Activated T-helper 9 cell treated with anti-CD3 and anti-CD28 coated beads, Interleukin-2, amount 50 U/mL, for 16 hours (primary cell): ENCODE measurements at regions not wholly inside any gene's neighbourhood (a gene's known extent, or its start where the extent isn't known, plus 50 kb on each side); places are given as distances from the start of the nearest gene placed in this dataset.

Experiments
- DNase-seq: peaks from one replicate; pipeline ENCODE4 v3.0.0-alpha.2; 2020; ENCODE audit warnings: low read depth

DNA sequence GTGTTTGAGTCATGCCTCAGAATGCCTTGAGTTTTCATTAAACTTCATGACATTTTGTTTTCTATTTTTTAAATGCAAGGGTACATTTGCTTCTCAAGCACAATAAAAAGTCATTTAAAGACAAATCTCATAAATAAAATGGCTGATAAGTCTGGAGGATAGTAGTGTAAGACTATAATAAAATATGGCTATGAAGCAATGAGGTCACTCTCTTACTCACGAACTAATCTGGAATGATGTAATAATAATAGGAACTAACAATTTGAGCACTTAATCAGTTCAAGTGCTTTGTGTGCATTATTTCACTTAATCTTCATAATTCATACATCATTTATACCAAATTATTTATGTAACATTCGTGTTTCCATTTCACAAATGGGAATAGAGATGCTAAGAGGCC is 149.3 kb upstream of the CTTNBP2 start:
- no peak for DNase-seq

DNA sequence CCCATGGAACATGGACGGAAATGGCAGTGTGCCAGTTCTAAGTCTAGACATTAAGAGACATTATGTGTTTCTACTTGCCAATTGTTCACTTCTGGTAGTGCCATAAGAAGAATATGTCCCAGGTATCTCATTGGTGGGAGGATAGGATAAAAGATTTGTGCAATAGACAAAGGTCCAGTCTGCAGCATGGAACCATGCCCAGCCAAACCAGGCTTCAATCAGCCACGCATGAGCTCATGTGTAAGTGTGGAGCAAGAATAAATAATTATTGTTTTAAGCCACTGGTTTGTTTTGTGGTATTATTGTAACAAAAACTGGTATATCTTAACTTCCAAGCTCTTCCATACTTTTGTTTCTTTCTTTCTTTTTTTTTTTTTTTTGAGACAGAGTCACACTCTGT is 153.6 kb upstream of the CTTNBP2 start:
- DNase-seq, result no peak

DNA sequence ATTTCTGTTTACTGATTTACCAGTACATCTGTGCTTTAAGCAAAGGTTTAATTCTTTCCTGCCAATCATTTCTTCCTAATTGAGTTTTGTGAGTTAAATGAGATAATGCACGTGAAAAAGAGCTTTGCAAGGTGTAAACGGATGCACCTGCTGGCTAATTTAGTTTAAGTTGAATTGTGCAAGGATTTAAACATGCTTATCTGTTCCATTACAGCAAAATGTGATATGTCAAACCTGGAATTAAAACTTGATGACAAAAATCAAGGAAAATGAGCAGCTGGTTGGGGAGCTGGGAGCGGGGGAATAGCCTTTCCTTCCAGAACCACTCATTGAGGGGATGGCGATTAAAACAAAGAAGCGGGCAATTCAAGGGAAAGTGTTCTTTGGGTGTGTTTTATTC is 155.0 kb upstream of the CTTNBP2 start:
- no peak for DNase-seq

DNA sequence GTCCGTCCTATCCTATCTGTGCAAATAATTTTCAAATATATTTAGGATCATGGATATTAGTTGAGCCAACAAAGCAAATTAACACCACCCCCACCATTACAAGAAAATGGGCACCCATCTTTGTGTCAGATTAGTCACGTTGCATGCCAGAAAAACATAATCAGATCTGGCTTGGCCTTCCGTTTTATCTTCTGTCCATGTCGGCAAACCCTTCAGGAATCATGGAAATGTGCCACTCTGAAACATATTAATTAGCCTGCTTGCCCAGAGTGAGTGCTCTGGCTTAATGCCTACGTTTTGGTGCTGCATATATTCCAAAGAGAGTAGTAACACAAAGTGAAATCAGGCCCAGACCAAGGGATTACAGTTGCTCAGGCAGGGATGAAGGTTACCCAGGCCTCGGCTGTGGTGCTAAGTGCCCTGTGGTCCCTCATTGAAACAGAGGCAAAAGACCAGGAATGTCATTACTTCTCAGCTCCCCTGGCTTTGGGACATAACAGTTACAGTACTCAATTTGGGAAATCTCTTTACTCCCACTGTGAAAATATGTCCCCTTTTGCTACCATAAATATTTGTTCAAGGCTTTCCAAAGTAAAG is 154.0 kb upstream of the LSM8 start:
- DNase-seq, result no peak

DNA sequence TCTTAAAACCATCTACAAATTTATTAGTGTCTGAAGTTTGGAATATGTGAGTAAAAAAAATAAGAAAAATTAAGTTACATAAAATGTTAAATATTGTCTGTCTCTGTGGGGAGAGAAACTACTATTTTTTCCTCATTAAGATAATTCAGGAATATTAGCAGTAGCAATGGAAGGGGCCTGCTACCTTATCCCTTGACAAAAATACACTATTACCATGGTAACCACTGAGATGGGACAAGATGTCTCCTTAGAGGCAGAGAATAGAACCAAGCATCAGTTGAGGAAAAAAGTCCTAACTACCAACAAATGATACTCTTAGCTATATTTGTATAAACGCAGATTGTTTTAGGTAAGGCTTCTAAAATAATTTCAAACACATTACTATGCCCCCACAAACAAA is 150.7 kb upstream of the LSM8 start:
- no peak for DNase-seq

DNA sequence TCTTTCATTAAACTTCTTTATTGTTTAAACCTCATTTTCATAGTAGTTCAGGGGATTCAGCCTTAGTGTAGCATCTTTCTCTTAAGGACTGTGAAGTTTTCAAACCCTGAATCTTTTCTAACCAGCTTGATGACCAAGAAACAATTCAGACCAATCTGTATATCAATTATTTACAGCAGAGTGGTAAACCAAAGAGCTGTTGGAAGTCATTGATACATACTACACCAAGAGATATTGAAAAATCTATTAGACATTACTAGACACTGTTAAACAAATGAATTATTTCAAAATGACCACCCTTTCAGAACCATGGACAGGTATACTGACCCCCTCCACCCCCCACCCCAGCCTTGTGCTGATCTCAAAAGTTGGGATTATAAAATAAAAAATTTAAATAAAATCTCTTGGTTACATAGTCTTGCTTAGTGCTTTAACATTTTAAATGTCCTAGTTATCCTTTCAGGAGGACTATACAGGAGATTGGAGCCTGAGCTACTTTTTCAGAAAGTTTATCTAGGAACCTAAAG is 143.9 kb upstream of the LSM8 start:
- no peak for DNase-seq

DNA sequence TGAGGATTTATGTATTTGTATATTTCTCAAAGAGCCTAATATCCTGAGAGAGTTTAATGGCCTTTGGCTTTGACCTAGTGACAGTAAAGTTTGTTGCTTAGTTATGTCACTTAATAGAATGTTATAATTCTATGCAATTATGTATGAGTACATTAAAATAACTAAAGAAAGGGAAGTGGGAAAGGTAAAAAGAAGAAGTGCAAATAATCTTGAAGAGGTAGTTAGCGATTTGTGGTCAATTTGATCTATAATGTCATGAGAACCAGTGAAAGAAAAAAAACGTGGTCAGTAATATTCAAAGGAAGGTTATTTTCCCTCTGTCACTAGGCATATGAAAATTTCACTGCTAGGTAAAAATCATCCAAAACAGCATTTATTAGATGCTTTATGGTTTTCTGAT is 143.4 kb upstream of the LSM8 start:
- DNase-seq, result no peak

DNA sequence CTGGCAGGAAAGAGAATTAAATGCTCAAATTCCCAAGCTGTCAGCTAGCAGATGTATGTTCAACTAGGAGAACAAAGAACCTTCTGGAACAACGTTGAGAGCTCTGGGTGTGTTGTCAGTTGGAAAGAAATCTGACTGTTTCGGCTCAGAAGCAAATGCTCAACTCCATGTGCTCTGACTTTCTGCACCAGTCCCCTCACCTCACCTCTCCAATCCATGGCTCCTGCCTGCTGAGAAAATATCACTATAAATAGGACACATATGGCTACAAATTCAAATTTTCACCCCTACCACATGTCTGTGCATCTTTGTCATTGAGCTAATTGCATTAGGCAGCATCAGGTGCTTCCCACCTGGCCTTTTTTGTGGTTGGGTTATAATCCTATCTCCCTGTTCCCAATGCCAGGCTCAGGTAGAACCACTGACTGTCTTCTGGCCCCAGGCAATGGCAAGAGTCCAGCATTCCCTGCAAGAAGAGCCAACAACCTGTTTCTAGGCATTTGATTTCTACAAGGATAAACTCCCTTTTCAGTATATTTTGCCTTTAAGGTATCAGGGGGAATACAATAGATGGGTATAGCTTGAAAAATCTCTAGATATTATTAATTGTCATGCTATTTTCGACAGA is 142.6 kb upstream of the LSM8 start:
- no peak for DNase-seq

DNA sequence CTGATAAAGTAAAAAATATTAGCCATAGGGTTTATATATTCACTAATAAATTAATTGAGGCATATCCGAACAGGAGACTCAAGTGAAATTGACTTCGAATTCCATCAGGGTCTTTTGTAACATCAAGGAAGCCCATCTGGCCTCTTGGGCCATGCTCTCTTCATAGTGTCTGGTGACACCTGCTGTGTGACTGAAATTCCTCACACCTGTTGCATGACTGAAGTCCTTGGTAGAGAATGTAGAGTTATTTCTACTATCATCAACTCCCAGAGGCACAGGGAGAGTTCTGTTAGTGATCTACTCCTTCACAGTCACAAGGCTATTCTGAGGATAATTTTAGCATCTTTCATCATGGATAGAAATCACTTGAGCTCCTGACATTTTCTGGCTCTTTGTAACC is 138.3 kb upstream of the LSM8 start:
- no peak for DNase-seq

DNA sequence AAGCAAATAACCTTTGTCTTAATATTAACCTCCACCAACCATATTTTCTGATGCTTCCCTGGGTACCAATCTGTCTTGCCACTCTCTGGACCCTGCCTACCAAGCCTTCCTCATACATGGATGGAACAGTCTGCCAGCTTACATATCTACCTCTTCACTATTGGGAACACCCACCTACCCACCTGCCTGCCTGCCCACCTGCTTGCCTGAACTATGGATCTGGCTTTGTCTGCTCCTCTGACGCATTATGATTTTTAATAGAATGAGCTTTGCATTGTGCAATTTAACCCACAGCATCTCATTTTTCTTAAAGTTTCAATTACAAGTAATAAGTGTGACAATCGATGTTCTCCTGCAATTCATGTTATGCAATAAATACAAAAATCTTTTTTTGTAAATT is 137.9 kb upstream of the LSM8 start:
- no peak for DNase-seq

DNA sequence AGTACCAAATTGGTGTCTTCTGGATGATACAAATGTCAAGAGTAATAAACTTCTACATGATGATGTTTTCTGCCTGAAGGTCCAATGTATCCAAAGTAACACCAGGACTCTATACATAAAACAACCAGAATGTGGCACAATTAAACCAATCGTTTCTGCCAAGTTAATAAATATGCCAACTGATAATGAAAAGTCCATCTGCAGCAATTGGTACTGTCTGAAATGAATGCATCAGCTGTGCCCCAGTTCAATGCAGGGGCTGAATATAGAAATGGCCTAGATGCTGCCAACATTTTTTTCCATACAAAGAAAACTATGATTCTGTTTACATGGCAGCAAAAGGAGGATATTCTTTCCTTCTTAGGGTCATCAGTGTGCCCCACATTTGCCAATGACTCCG is 137.2 kb upstream of the LSM8 start:
- DNase-seq, result no peak

DNA sequence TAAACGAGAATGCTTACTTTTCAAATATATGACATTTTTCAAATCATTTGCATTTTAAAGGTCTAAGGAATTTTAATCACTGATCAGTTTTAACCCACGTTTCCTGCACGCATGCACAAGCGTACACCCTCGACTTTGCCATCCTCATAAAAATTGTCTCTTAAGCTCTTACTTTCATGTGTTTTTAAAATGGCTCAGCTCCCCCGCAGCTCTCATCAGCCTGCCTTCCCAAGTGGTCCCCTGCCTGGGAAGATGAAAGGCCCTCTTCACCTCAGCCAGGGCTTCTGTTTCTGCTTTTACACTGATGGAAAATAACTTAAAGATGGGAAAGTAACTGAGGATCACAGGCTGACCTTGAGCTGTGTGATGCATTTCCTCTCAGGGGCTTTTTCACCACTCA is 131.6 kb upstream of the LSM8 start:
- DNase-seq, result no peak

DNA sequence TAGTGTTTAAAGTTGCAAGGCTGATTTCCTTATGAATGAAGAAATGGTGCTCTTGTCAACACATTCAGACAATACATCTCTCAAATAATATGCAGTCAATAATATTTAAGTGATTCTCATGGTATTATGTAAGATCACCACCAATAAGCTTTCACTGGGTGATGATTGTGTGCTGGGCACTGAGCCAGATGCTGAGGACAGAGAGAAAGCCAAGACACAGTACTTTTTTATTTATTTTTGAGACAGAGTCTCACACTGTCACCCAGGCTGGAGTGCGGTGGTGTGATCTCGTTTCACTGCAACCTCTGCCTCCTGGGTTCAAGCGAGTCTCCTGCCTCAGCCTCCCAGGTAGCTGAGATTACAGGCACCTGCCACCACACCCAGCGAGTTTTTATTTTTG is 130.6 kb upstream of the LSM8 start:
- DNase-seq, result no peak

DNA sequence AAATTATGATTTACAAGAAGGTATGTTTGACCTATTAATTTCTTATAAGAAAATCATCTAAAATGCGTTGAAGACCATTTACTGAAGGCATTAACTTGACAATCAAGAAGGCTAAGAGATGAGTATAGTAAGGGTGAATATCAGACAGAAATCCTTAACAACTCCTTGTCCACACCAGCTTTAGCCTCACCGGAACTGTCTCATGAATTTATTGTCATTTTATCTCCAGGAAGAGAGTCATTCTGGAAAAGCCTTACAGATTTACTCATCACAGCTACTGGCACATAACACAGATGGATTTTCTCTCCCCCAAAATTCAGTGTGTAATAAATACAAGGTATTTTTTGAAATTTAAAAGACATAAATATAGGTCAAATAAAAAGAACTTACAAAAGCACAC is 129.4 kb upstream of the LSM8 start:
- DNase-seq, result no peak

DNA sequence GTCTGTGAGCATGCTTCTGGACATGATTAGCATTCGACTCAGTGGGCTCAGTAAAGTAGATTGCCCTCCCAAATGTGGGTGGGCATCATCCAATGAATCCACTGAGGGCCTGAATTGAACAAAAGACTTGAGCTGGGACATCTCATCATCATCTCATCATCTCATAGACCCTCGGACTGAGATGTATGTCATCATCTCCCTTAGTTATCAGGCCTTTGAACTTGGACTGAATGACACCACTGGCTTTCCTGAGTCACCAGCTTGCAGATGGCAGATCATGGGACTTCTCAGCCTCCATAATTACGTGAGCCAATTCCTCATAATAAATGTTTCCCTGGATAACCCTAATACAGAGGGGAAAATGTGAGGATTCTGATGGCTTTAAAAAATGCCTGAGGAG is 128.3 kb upstream of the LSM8 start:
- DNase-seq, result no peak

DNA sequence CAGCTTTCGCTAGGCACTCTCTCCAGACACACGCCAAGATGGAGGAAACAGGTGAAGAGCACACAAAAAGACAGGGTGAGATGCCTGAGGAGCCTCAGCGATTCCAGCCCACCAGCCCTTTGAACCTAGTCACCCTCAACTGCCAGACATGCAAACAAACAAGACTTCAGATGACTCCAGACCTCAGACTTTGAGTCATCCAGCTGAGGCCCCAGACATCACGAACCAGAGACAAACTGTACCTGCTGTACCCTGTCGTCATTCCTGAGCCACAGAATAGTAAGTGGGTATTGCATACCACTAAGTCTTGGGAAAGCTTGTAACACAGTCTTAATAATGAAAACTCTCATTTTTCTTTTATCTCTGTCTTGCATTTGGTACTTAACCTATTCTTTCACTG is 126.6 kb upstream of the LSM8 start:
- no peak for DNase-seq

DNA sequence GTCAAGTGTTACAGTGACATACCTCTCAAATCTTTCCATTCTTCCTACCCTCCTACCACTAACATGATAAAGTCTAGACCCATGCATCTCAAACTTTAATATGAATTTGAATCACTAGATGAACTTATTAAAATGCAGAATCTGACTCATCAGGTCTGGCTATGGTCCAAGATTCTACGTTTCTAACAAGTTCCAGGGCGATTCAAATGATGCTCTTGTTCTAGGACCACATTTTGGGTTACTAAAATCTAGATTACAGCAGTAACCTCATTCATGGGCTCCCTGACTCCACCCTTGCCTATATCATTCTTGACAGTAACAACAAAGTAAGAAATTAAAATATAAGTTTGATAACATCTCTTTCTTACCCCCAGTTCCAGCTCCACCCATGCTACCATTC is 124.8 kb upstream of the LSM8 start:
- DNase-seq, result no peak

DNA sequence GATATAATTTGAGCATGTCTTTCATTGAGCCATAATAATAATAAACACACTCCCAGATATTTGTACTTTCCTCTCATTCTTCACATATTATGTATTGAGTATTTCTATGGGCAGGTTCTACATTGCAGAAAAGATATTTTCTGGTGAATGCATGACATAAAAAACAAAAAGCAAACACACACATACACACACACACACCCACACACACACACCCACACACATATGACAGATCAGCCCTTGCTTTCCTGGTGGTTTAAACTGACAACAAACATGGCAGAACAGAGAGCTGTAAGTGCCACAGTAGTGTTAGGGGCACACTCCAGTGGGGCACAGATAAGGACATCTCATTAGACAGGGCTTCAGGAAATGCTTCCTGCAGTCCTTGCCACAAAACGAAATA is 123.3 kb upstream of the LSM8 start:
- DNase-seq, result no peak

DNA sequence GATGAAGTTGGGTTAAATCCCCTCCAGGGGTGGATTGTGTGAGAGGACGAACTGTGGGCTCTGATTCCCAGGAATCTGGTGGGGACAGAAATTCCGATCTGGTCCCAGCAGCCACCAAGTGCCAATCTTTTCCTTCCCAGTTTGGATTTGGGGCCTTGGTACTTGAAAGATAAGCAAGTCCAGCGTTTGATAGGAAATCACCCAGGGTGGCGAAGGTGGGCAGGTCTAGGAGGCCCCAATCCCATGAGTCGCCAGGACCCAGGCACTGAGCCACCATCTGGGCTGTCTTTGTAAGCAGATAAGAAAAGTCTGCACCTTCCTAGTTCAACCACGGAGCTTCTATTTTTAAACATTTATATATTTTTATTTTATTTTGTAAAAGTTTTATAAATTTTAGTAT is 122.6 kb upstream of the LSM8 start:
- no peak for DNase-seq

DNA sequence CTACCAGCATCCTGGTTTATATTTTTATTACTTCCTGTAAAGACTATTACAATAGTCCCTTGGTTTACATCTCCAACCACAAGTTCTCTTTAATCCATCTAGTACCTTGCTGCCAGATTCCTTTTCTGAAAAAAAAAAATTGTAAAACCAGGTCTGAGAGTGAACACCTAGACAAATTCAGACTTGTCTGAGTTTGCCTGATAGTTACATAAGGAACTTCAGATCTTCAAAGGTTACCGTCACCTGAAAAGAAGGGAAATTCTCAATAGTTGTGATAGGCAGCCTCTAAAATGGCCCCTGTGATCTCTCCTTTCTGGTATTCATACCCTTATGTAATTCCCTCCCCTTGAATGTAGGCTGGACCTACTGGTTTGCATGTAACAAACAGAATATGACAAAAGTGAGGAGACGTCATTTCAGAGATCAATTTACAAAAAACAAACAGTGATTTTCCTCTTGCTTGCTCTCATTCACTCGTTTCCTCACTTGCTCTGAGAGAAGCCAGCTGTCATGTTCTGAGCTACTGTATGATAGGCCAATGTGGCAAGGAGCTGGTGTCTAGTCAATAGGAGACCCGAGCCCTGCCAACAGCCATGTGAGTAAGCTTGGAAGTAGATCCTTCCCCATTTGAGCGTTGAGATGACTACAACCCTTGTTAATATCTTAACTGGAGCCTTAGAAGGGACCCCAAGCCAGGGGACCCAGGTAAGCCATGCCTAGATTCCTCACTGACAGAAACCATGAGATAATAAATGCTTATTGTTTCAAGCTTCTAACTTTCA is 110.9 kb upstream of the LSM8 start:
- DNase-seq, result no peak

DNA sequence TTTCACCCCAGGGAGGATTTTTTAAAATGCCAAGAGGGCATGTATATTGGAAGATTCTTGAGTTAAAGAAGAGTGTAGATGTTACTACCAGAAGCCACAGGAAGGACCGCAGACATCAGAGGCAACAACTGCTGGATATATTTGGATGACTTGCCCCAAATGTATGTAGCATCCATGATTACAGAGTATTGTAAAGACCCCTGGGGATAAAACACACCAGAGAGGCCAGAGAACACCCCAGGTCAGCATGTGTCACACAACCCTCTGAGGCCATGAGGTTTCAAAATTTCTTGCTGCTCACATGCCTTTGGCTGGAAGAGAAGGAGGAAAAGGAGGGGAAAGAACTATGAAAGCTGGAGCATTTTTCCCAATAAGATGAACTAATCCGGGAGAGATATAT is 108.0 kb upstream of the LSM8 start:
- no peak for DNase-seq

DNA sequence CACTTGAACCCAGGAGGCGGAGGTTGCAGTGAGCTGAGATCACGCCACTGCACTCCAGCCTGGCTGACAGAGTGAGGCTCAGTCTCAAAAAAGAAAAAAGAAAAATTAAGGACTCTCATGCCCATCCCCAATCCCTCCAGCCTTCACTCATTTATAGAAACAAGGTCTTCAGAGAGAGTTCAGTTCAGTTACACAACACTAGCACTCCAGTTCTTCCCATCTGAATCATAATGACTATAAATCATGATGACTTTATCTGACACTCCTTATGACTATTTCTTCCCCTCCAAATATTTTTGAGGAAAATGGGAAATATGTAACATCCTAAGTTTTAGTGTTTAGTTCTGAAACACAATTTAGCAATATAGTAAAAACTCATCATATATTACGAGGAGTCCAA is 107.4 kb upstream of the LSM8 start:
- DNase-seq, result no peak

DNA sequence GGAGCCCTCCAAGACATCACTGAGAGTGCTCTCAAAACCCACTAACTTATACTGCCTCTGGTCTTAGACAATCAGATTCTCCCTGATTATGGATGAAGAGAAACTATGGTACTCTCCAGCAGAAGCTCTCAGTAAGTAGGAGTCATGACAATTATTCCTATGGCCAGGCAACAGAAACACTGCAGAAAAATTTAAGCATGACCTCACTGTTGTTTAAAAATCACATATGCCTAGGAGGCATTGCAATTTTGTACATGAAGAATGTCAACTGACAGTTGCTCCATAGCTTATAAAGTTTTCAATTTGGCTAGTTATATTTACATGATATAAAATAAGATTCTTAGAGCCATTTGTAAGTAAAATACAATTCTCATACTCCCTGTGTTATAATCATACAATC is 105.9 kb upstream of the LSM8 start:
- DNase-seq, result no peak

DNA sequence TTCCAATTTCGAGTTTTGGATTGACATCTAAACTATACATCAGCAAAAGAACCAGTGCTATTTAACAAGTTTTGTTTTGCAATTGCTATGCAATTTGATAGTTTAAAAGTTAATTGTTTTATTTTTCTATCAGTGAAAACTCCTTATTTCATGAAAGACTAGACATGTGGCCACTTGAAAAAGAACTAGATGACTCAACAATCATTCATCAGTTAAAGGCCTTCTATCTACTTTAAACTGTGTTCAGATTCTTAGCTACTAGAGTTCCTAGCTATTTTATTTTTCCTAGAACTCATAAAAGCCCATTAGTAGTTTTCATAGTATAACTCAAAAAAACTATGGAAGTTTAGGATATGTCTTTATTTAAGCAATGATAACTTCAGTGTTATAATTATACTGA is 104.6 kb upstream of the LSM8 start:
- no peak for DNase-seq
